HG03280 (cell line): ENCODE measurements at regions not wholly inside any gene's neighbourhood (a gene's known extent, or its start where the extent isn't known, plus 50 kb on each side); places are given as distances from the start of the nearest gene placed in this dataset.
"Not testable (repeated sequence)": the region's sequence is repeated elsewhere in the genome, so short reads cannot be mapped to it uniquely, and the experiment has no call there.

Source experiments
- ATAC-seq: cut with Tn5 transposase; IDR thresholded peaks from one replicate; pipeline ENCODE4 v1.9.1; 2021; ENCODE audit warnings: mild to moderate bottlenecking, moderate library complexity; ENCODE audit not compliant: unreplicated experiment

GRCh38 chr13:104657196-104657595 is 1591.0 kb upstream of the SLC10A2 start:
- no peak for ATAC-seq

- ATAC-seq = no peak
These were observed 1584.2 kb upstream of the SLC10A2 start for GRCh38 chr13:104650431-104650830.

- ATAC-seq = no peak
These were observed 1582.1 kb upstream of the SLC10A2 start for GRCh38 chr13:104648291-104648690.

- ATAC-seq = no peak
These were observed 1579.6 kb upstream of the SLC10A2 start for GRCh38 chr13:104645786-104646185.

- no peak for ATAC-seq
These were observed 1575.1 kb upstream of the SLC10A2 start for GRCh38 chr13:104641309-104641708.

- no peak for ATAC-seq
These were observed 1569.7 kb upstream of the SLC10A2 start for GRCh38 chr13:104635879-104636278.

GRCh38 chr13:104634016-104634415 is 1567.8 kb upstream of the SLC10A2 start:
- ATAC-seq = no peak

- ATAC-seq = no peak
These were observed 1566.5 kb upstream of the SLC10A2 start for GRCh38 chr13:104632736-104633135.

- no peak for ATAC-seq
These were observed 1559.0 kb upstream of the SLC10A2 start for GRCh38 chr13:104625201-104625600.

- no peak for ATAC-seq
These were observed 1550.8 kb upstream of the SLC10A2 start for GRCh38 chr13:104616990-104617389.

- ATAC-seq = no peak
These were observed 1548.3 kb upstream of the SLC10A2 start for GRCh38 chr13:104614361-104615145.

- ATAC-seq = no peak
These were observed 1542.1 kb upstream of the SLC10A2 start for GRCh38 chr13:104608331-104608730.

- ATAC-seq = not testable (repeated sequence)
These were observed 1539.2 kb upstream of the SLC10A2 start for GRCh38 chr13:104605435-104605834.

GRCh38 chr13:104597546-104598180 is 1531.4 kb upstream of the SLC10A2 start:
- no peak for ATAC-seq

GRCh38 chr13:104595511-104595910 is 1529.3 kb upstream of the SLC10A2 start:
- ATAC-seq = no peak

GRCh38 chr13:104594806-104595205 is 1528.6 kb upstream of the SLC10A2 start:
- no peak for ATAC-seq

- no peak for ATAC-seq
These were observed 1527.5 kb upstream of the SLC10A2 start for GRCh38 chr13:104593693-104594092.

- no peak for ATAC-seq
These were observed 1527.0 kb upstream of the SLC10A2 start for GRCh38 chr13:104593251-104593576.

- no peak for ATAC-seq
These were observed 1526.5 kb upstream of the SLC10A2 start for GRCh38 chr13:104592545-104593250.

- ATAC-seq = no peak
These were observed 1525.9 kb upstream of the SLC10A2 start for GRCh38 chr13:104592127-104592526.

GRCh38 chr13:104586051-104586746 is 1520.0 kb upstream of the SLC10A2 start:
- no peak for ATAC-seq
